Activated CD4-positive, alpha-beta T cell treated with anti-CD3 and anti-CD28 coated beads for 24 hours (primary cell): ENCODE measurements at regions not wholly inside any gene's neighbourhood (a gene's known extent, or its start where the extent isn't known, plus 50 kb on each side); places are given as distances from the start of the nearest gene placed in this dataset.
"Not testable (repeated sequence)": the region's sequence is repeated elsewhere in the genome, so short reads cannot be mapped to it uniquely, and the experiment has no call there.

Source experiments
- DNase-seq, 2 donors: peaks; one replicate each; pipeline ENCODE4 v3.0.0-alpha.2; 2020; ENCODE audit warnings: low read depth in 2 of 2

DNA sequence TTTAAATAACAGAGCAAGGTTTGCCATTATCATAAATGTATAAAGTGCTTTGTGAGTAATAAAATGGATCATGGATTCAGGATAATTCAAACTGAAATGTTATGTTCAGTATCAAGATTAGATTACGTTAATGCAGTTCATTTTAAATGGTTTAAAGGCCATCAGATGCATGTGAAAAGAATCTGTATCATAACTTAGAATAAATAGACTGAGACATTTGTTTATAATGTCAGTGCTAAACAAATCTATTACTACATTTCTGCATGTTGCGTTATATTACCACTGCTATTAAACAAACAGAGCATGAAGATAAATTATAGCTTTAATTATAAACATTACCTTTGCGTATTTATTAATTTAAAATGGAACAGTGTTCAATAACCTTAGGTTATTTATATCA is 160.2 kb downstream of the TOX3 start:
- no peak for DNase-seq

DNA sequence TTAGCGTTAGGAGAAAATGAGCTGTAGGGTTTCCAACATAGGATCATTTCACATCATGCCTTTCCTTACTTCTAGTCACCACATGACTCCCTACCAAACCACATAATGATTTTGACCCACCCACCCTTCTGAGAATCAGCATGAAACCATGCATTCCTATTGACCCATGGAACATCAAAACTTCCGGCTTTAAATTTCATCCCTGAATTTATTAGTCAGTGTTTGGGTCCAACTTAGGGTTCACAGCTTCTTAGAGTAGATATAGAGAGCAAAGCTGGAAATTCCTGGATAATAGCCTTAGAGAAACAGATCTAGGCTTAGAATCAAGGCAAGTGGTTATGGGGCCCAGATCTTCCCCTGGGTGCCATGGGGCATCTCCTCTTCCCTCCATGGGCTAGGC is 162.6 kb downstream of the TOX3 start:
- DNase-seq = no peak

DNA sequence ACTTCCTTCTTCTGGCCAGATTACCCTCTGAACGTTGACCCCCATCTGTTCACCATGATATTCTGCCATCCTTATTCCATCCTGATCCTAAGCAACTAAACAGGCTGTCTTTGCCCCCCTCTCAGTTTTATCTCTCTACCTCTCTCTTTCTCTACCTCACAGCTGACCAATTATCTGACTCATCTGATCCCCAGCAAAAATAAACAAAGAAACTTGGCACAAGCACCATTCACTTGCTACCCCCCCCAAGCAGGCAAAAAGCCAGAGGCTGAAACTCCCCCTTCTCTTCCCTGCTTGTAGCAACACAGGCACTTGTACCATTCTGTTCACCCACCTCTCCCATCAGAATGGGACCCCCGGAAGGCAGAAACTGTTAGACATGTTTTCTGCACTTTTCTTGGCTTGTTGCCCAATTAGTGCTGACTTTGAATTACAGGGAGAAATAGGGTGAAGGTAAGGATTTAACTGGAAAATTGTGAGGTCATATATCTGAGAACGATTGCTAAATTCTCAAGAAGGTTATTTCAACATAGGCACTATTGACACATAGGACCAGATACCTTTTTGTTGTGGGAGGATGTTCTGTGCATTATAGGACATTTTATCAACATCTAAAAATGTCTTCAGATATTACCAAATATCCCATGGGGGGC is 163.2 kb downstream of the TOX3 start:
- DNase-seq = no peak

DNA sequence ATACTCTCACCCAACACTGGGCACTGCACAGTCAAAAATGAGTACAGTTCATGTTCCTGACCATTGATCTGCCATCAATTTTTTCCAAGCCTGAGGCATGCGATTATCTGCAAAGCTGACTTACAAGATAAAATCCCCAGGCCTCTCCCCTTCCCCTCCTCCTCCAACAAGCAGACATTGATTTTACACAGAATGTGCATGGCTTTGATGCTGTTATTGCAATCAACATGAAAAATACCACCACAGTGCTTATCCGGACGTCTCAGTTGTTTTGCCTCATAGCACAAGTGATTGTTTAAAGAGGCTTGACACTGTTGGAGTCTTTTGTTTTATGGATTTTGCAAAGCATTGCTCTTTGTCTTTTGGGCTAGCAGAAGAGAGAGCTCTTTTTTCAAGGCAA is 163.8 kb downstream of the TOX3 start:
- DNase-seq = no peak

DNA sequence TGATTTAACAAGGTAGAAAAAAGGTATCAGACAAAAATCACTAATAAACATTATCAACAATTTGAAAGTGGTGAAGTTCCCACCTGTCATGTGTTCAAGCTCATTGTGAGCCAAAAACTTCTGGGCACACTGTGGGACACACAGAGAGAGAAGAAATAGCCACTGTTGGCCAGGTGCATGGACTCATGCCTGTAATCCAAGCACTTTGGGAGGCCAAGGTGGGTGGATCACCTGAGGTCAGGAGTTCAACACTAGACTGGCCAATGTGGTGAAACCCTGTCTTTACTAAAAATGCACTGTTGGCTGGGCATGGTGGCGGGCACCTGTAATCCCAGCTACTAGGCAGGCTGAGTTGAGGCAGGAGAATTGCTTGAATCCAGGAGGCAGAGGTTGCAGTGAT is 167.4 kb downstream of the TOX3 start:
- no peak for DNase-seq

DNA sequence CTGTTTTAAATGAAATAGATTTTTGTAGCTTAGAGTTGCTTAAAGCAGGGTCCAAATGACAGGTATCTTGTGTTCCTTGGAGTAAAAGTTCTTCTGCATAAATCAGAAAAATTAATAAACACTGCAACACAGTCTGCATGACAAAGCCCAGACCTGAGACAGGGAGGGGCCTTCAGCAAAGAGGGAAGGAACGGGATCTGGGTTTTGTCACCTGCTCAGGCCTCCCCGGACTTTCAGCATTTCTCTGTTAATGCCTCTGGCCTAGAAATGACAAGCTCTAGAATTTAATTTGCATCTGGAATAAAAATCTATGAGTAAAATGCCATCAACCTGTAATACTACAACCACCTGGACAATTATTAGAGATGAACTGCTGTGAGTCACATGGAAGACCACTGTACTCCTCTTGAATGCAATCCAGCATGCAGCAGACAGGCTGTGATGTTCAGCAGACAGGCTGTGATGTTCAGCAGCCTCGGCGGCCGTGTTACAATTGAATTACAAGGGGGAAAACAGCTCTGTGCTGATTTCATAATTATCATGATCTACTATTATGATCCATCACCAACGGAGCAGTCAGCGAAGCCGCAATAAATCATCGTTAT is 170.2 kb downstream of the TOX3 start:
- DNase-seq = no peak

DNA sequence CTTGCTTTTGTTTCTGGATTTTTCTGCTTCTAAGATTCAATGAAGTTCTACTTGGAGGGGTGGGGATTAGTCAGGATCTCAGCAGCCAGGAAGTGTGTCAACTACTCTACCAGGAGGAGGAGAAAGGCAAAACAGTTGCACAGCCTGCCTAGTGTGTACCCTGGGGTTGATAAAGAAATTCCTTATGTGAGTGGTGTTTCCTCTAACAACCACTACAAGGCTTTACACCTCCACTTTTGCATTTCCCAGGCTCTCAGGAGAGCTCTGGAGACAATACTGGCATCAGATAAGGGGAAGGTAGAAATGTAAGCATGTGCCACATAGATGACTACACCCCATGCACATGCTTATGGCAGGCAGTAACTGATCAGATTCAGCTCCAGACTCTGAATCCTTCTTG is 174.6 kb downstream of the TOX3 start:
- DNase-seq = no peak

DNA sequence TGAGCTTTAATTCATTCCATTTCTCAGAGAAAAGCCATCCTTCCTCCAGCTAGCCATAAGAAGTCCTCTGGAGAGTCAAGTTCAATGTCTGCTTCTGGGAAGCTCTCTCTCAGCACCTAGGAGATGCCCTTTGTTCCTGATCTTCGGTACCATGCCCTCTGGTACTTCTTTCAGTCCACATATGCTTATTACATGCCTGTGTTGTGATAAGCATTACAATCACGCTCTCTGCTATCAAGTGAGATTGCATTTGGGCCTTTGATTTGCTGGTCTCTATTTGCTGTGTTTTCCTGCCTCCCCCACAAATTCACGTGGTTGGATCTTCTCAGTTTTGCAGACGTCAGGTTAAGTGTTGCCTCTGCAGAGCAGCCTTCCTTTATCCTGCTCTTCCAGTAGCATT is 178.1 kb downstream of the TOX3 start:
- no peak for DNase-seq

DNA sequence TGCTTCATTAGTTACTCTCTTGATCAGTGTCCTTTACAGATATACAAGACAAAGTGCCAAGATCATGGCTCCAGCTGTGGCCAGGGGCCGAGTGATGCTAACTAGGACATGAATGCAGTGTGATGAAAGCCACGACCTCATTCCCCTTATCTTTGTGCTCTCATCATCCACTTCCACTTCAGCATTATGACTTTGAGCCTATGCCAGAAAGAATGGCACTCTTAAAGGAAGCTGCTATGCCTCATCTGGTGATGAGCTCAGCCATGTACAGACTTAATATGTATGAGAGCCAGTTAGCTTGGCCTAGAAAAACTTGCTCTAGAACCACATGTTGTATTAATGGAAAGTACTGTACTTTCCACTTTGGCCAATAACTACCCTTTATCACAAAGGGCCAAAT is 179.1 kb downstream of the TOX3 start:
- DNase-seq = no peak

DNA sequence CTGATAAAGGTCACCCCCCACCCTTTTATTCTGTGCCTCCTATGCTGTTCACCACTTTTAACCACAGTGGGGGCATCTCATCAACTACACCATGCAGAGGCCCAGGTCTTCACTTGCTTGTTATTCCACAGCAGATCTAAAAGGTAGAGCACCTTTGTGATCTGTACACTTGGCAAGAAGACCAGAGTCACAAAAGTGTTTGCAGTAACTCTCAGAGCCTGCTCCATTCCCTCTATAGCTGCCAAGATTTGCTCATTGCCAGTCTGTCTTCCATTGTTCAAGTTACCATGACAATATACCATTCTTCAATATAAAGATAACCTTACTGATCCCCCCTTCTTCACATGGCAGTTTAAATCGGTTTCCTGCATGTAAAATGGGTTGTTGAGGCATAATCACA is 180.0 kb downstream of the TOX3 start:
- DNase-seq = no peak

DNA sequence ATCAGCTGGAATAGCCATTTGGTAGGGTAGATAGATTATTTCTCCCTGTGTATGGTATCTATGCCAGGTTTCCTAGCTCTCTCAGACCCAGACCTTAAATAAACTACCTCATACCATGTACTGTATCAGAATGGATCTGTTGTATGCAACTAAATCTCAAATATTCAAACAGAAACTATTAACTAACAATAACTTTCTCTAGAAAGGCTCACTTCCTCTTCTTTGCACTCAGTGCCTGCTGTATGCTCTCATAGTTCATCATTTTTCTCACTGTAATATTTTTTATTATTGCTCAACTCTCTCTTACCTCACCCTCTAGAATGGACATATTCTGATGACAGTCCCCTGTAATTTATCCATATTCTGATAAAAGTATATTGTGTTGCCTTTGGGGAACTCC is 182.4 kb downstream of the TOX3 start:
- no peak for DNase-seq

DNA sequence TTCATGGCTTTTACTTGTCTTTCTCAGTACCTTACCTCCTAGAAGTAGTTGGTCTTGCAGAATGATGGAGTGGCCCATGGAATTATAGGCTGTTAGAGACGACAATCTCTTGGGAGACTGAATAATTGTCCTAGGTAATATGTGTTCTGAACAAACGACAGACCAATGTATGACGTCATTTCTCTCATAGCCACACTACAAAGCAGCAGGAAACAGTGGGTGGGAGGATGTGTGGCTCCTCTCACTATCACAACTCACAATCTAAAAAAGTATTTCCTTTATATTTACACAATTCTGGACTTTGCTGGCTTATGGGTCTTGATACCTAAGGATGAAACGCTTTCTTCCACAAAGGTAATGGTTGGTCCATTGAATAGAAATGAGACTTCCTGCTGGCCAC is 183.9 kb downstream of the TOX3 start:
- DNase-seq = no peak

DNA sequence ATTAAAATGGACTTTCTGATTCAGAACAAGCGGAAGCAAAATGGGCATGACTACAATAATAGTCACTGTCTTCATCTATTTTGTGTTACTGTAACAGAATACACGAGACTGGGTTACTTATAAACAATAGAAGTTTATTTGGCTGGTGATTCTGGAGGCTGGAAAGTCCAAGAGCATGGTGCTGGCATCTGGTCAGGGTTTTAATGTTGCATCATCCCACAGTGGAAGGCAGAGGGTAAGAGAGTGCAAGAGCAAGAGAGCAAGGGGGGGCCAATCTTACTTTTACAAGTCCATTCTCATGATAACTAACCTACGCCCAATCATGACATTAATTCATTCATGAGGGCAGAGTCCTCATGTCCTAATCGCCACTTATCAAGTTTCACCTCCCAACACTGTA is 189.2 kb downstream of the TOX3 start:
- DNase-seq = no peak

DNA sequence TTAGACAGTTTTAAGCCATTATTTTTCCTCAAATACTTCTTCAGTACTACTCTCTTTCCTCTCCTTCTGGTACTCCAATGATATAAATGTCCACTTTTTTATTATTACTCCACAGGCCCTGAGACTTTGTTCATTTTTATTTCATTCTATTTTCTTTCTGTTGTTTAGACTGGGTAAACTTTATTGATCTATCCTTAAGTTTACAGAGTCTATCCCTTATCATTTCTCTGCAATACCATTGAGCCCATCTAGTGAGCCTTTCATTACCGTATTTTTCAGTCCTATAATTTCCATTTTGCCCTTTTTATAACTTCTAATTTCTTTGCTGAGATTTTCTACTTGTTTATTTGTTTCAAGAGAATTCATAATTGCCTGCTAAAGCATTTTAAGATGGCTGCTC is 193.7 kb downstream of the TOX3 start:
- DNase-seq = no peak

DNA sequence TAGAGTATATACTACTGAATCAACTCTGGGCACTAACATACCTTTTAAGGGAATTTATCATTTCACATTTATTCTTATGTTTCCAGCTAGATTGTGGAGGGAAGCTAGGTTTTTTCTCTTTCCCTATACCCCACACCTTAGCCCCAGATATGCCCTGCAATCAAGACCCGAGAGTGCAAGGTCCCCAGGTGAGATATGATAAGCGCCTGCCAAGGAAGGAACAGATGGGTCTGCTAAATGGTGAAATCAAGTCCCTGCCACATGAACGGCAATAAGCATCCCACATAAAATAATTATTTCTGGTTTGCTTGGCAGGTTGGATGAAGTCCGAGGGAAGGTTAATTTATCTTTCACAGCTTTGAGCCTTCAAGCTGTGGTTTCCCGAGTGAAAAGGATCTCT is 195.5 kb downstream of the TOX3 start:
- no peak for DNase-seq

DNA sequence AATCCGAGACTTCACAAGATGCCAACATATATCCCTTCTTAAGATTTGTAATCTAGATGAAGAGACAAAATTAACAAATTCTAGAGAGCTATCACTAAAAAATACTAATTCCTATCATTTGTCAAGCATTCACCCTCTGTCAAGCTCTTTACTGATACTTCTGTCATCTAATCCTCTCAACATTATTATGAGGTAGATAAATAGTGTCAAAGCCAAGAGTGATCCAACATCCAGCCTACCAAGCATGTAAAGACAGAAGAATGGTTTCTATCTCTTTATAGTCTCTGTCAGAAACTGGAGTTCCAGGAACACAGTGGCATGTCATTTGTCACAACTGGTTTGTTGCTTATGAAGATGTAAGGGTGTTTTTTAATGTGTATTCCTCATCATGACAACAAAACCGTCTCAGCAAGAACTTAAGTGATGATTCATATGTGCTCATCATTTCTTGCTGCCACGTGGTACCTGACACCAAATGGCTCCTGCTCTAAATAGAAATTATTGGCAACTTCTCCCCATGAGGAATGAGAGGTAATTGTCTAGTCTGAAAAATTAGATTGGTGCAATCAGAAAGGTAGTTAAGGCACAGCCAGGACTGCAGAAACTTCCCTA is 196.8 kb downstream of the TOX3 start:
- DNase-seq = no peak

DNA sequence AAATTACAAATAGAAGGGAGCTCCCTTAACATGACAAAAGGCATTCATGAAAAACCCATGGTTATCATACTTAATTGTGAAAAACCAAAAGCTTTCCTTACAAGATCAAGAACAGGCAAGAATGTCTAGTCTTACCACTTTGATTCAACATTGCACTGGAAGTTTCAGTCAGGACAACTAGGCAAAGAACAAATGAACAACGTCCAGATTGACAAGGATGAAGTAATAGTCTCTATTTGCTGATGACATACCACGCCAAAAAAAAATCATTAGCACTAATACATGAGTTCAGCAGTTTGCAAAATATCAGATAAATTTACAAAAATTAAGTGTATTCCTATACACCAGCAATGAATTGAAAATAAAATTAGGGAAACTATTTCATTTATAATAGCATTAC is 200.2 kb downstream of the TOX3 start:
- no peak for DNase-seq

DNA sequence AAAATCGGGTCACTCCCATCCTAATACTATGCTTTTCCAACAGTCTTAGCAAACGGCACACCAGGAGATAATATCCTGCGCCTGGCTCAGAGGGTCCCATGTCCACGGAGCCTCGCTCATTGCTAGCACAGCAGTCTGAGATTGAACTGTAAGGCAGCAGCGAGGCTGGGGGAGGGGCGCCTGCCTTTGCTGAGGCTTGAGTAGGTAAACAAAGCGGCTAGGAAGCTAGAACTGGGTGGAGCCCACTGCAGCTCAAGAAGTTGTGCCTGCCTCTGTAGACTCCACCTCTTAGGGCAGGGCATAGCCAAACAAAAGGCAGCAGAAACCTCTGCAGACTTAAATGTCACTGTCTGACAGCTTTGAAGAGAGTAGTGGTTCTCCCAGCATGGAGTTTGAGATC is 213.3 kb downstream of the TOX3 start:
- not testable (repeated sequence) for DNase-seq

DNA sequence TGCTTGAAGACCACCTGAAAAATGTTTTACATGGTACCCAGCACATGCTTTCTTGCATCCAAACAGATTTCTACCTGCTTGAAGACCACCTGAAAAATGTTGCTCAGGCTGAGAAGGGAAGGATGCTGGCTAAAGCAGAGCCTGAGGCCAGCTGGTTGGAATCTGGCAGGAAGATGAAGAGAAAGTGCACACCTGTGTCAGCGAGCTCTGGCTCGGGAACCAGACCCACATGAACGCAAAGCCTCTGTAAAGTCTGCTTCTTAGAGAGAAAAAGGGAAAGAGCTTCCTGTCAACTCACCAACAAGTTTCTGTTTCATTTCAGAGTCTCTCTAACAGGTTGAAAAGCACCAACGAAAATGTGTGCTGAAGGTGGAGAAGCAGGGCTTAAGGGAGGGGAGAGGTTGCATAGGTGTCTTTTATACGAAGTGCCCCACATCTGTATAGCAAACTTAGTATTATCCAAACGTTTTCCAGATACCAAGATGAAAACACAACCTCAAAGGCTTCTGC is 226.0 kb downstream of the TOX3 start:
- DNase-seq = no peak

DNA sequence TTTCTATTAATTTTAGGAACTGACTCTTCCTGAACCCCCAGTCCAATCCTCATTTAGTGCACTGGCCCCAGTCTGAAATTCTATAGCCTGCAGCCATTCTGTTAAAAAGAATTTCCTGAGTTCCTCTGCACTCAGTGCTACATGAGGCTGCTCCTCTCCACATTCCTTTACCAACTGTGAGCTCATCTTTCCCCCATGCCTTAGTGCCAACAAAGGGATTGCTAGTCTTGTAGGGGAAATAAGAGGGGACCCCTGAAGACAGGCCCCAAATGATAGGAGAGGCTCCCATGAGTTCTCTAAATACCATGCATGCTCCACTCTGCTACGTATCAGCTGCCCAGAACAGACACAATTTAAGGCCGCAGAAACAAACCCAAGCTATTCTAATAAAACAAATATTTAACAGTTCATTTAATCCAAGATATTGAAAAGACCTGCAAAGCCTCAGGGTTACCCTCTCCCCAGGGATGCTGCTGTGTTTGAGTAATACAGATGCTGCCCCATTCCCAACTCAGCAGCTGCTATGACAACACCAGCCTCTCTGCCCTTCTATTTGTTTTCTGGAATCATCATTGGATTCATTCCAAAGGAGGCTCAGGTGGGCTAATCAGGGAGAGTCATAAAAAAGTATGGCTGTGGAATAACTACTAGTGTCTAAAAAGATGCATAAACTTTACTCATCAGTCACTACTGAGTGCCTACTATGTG is 228.5 kb downstream of the TOX3 start:
- DNase-seq = no peak

DNA sequence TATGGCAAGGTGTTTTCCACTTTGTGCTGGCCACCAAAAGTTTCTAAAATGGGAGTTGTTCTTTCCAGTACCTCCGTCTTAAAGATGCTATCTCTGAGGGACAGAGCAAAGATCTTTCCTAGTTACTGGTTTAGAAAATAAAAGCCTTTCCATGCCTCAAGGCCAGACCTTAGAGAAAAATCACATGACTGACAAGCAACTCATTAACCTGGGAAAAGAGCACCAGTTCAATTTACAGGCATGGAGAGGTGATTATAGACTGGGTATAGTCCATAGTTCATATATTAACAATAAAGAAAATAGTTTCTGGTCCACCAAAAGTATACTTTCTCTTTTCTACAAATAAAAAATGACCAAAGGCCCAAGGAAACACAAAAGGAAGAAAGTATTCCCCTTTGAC is 230.7 kb downstream of the TOX3 start:
- no peak for DNase-seq

DNA sequence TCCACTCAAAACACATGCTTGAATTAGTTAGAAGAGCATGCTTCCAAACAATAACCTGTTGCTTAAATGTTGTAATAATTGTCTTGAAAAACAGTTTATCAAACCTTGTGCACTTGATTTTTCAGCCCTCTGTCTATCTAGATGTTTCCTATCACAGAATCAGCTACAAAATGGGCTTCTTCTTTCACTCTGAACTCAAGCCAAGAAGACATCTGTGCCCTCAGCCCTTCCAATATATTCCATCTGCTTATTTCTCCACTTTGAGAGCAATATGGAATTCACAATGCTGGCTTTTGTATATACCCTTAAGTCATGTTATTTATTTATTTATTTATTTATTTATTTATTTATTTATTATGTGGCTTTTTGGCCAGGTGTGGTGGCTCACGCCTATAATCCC is 234.2 kb downstream of the TOX3 start:
- no peak for DNase-seq
